Endothelial cell of umbilical vein (primary cell): ENCODE measurements at regions not wholly inside any gene's neighbourhood (a gene's known extent, or its start where the extent isn't known, plus 50 kb on each side); places are given as distances from the start of the nearest gene placed in this dataset.

Experiments
- BruUV-seq: library from RNA; stranded (reverse); fragments of 400-500 nt; replicated peaks from 2 replicates; lab custom pipeline; 2021; lab: Mats Ljungman, UMichigan
- CTCF ChIA-PET: fragments of 300-600, 350-600 bp; sonication (Branson Sonifier 250); formaldehyde crosslinking; loops from one replicate; lab custom pipeline; 2021; ENCODE audit warnings: antibody characterized with exemption, inconsistent platforms; lab: Charles Lee
- POLR2A ChIA-PET: fragments of 300-600, 350-600 bp; sonication (Branson Sonifier 250); formaldehyde crosslinking; loops from one replicate; lab custom pipeline; 2021; ENCODE audit warnings: antibody characterized with exemption, inconsistent platforms; lab: Charles Lee
- DNase-seq: peaks from one replicate; pipeline ENCODE4 v3.0.0-alpha.2; 2011; ENCODE audit warnings: low read depth, low spot score
- FAIRE-seq: peaks from 2 replicates; lab custom pipeline; 2011; peaks lifted over from hg19 to GRCh38; lab: Jason Lieb, UNC
- H2AFZ ChIP-seq: 2 replicates; pipeline ENCODE4 v1.6.0; 2012; ENCODE audit warnings: low read depth, low read length, control low read depth, inconsistent platforms
- H3K27ac ChIP-seq: 2 replicates; pipeline ENCODE4 v1.5.1; 2011; ENCODE audit warnings: low read depth, mild to moderate bottlenecking, control low read depth, low read length, moderate library complexity; ENCODE audit not compliant: insufficient read depth
- H3K27me3 ChIP-seq, 2 experiments: 2 replicates each; pipeline versions ENCODE4 v1.6.0 to v1.6.1; 2011; ENCODE audit warnings: low read length in 2 of 2, mixed read lengths in 1 of 2; ENCODE audit not compliant: control insufficient read depth in 2 of 2, insufficient read depth in 2 of 2
- H3K36me3 ChIP-seq, 2 experiments: 2 replicates in 1 of 2; 3 replicates in 1 of 2; pipeline ENCODE4 v1.5.1; 2011; ENCODE audit warnings: low read length in 2 of 2, mild to moderate bottlenecking in 1 of 2, moderate library complexity in 1 of 2; ENCODE audit not compliant: control insufficient read depth in 2 of 2, insufficient read depth in 2 of 2; ENCODE audit errors: extremely low read depth in 1 of 2
- H3K4me1 ChIP-seq: 3 replicates; pipeline ENCODE4 v1.5.1; 2011; ENCODE audit warnings: mild to moderate bottlenecking, low read length; ENCODE audit not compliant: control insufficient read depth, insufficient read depth; ENCODE audit errors: extremely low read depth
- H3K4me2 ChIP-seq: 2 replicates; pipeline ENCODE4 v1.6.1; 2011; ENCODE audit warnings: low read length, control low read depth, mixed read lengths; ENCODE audit not compliant: insufficient read depth
- H3K4me3 ChIP-seq, 3 experiments: fragments of 200-600 bp in 1 of 3; sonication (generic), shearing (Covaris generic) in 1 of 3; replicated peaks in 1 of 3; 2 replicates each; pipeline ENCODE4 v1.5.1; 2011 to 2016; ENCODE audit warnings: control low read depth in 3 of 3, low read length in 3 of 3, mild to moderate bottlenecking in 2 of 3, inconsistent platforms in 1 of 3, low read depth in 1 of 3, moderate library complexity in 1 of 3; ENCODE audit not compliant: insufficient read depth in 1 of 3
- H3K79me2 ChIP-seq: 2 replicates; pipeline ENCODE4 v1.6.0; 2012; ENCODE audit warnings: low read length, inconsistent platforms; ENCODE audit not compliant: control insufficient read depth, insufficient read depth
- H3K9ac ChIP-seq: replicated peaks from 2 replicates; pipeline ENCODE3; 2011; ENCODE audit warnings: low read length, control low read depth; ENCODE audit not compliant: insufficient read depth; ENCODE audit errors: extremely low read depth
- H3K9me1 ChIP-seq: replicated peaks from 3 replicates; pipeline ENCODE4 v1.6.0; 2011; ENCODE audit warnings: mild to moderate bottlenecking, low read length; ENCODE audit not compliant: control insufficient read depth, insufficient read depth; ENCODE audit errors: extremely low read depth
- H3K9me3 ChIP-seq: replicated peaks from 2 replicates; pipeline ENCODE4 v1.5.1; 2012; ENCODE audit warnings: low read length, inconsistent platforms; ENCODE audit not compliant: control insufficient read depth, insufficient read depth
- H4K20me1 ChIP-seq: replicated peaks from 2 replicates; pipeline ENCODE3; 2011; ENCODE audit warnings: mild to moderate bottlenecking, low read length; ENCODE audit not compliant: control insufficient read depth, insufficient read depth; ENCODE audit errors: extremely low read depth
- EZH2 ChIP-seq: IDR thresholded peaks from 2 replicates; pipeline ENCODE4 v1.6.1; 2012; ENCODE audit warnings: borderline replicate concordance, low read depth, mild to moderate bottlenecking, moderate library complexity, low read length, inconsistent platforms; ENCODE audit not compliant: severe bottlenecking
- FOS ChIP-seq: IDR thresholded peaks from 2 replicates; pipeline ENCODE4 v1.6.1; 2011; ENCODE audit warnings: mild to moderate bottlenecking, low read length, moderate library complexity, borderline replicate concordance; ENCODE audit not compliant: insufficient read depth
- GATA2 ChIP-seq: IDR thresholded peaks from 2 replicates; pipeline ENCODE4 v1.7.0; 2011; ENCODE audit warnings: low read depth, mild to moderate bottlenecking, moderate library complexity, mixed read lengths, low read length; ENCODE audit not compliant: insufficient read length, insufficient read depth
- JUN ChIP-seq: IDR thresholded peaks from 2 replicates; pipeline ENCODE4 v1.6.1; 2011; ENCODE audit warnings: borderline replicate concordance, low read depth; ENCODE audit not compliant: insufficient read length, insufficient read depth
- MAX ChIP-seq: IDR thresholded peaks from 2 replicates; pipeline ENCODE4 v1.6.1; 2011; ENCODE audit not compliant: insufficient read depth, insufficient read length
- MYC ChIP-seq: IDR thresholded peaks from one replicate; pipeline ENCODE4 v1.6.1; 2011; ENCODE audit warnings: mild to moderate bottlenecking, low read depth, low read length
- POLR2A ChIP-seq: IDR thresholded peaks from 2 replicates; pipeline ENCODE4 v1.6.1; 2012; ENCODE audit warnings: low read depth, mild to moderate bottlenecking, control low read depth, low read length
- POLR2AphosphoS5 ChIP-seq: IDR thresholded peaks from 2 replicates; pipeline ENCODE4 v1.6.1; 2012; ENCODE audit warnings: low read depth, mild to moderate bottlenecking, control low read depth, low read length, moderate library complexity; ENCODE audit not compliant: insufficient read depth
- dilution Hi-C: fragments of 300-500 bp; cut with MboI; formaldehyde crosslinking; loops from one replicate; pipeline ENCODE4 v1.15.0; 2019; ENCODE audit warnings: low sequenced_read_pairs; ENCODE audit not compliant: extremely low pct_ligation_motif_present
- intact Hi-C: fragments of 100-400 bp; cut with micrococcal nuclease; formaldehyde crosslinking; loops from one replicate; pipeline ENCODE4 v1.10.0; 2022
- TF ChIP-seq, protein P1 (sequence below), 2 donors: IDR thresholded peaks; 1 replicate in 1 of 2; 2 replicates in 1 of 2; pipeline ENCODE4 v1.5.1; 2011; ENCODE audit warnings: low read length in 2 of 2, mild to moderate bottlenecking in 2 of 2, moderate library complexity in 2 of 2, control low read depth in 1 of 2, inconsistent platforms in 1 of 2, low read depth in 1 of 2; ENCODE audit not compliant: insufficient read depth in 1 of 2; ENCODE audit errors: extremely low read depth in 1 of 2

DNA sequence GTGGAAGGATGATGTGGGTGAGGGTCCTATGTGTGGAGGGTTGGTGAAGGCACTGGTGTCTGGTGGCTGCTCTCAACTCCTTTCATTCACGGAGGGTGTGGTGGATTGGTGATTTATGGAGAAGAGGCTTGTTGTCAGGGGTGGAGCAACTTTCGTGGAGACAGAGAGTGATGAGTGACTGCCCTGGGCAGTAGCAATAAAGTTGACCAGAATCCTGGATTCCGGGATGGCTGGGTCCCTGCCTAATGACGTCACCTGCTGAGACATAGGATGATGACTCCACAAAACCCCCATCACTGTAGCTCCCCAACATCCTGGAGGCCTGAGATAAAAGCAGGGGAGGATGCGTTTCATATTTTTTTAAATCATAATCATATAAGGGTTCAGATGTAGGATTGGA lies 193.0 kb downstream of the ACKR3 start:
- Histone ChIP-seq H3K4me3 (no peak overlapping the region), H3K9me1 (no peaks in the 10 kb centered on the region), H3K27ac (no peak overlapping the region), H3K36me3 (no peaks in the 10 kb centered on the region), H2AFZ (no peak overlapping the region), H3K9me3 (no peaks in the 10 kb centered on the region), H3K4me1 (no peaks in the 10 kb centered on the region), H3K9ac (no peak overlapping the region), H3K27me3 (peaks cover 0 to 2% of the 10 kb centered on the region in 2 experiments), H4K20me1 (no peaks in the 10 kb centered on the region), H3K4me2 (no peak overlapping the region), H3K79me2 (no peaks in the 10 kb centered on the region)
- BruUV-seq, result no TSS peak
- CTCF ChIA-PET, result interaction anchor here (1.3 kb wide), 1 partner anchor 9 kb away, joined by 3 read pairs; no protein-coding TSS in a partner anchor
- TF ChIP-seq MAX (no peak), POLR2A (no peak), MYC (no peak), FOS (no peak), EZH2 (no peak)
- TF ChIP-seq, protein P1, sequence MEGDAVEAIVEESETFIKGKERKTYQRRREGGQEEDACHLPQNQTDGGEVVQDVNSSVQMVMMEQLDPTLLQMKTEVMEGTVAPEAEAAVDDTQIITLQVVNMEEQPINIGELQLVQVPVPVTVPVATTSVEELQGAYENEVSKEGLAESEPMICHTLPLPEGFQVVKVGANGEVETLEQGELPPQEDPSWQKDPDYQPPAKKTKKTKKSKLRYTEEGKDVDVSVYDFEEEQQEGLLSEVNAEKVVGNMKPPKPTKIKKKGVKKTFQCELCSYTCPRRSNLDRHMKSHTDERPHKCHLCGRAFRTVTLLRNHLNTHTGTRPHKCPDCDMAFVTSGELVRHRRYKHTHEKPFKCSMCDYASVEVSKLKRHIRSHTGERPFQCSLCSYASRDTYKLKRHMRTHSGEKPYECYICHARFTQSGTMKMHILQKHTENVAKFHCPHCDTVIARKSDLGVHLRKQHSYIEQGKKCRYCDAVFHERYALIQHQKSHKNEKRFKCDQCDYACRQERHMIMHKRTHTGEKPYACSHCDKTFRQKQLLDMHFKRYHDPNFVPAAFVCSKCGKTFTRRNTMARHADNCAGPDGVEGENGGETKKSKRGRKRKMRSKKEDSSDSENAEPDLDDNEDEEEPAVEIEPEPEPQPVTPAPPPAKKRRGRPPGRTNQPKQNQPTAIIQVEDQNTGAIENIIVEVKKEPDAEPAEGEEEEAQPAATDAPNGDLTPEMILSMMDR (IDR thresholded peaks at IDR 0.05; ENCODE audit: extremely low read depth in 1 of 2, insufficient read depth in 1 of 2, low read depth in 1 of 2, low read length in 2 of 2), result no peak
- dilution Hi-C loops, result no loop called here
- POLR2A ChIA-PET, result no interaction called here
- no peak for DNase-seq
- intact Hi-C loops, result no loop called here
- no peak for FAIRE-seq

- dilution Hi-C loops, result no loop called here
- H3K9me3 ChIP-seq, result no peaks in the 10 kb centered on the region
- no TSS peak for BruUV-seq
- intact Hi-C loops, result no loop called here
- no peak overlapping the region for H3K9ac ChIP-seq
- H3K27me3 ChIP-seq, result peaks cover 0 to 2% of the 10 kb centered on the region in 2 experiments
- no peaks in the 10 kb centered on the region for H3K36me3 ChIP-seq
- H3K4me2 ChIP-seq, result no peak overlapping the region
- H3K4me1 ChIP-seq, result no peaks in the 10 kb centered on the region
- TF ChIP-seq MYC (no peak), EZH2 (no peak), MAX (no peak), JUN (no peak), GATA2 (no peak), POLR2AphosphoS5 (no peak), POLR2A (no peak), FOS (no peak)
- TF ChIP-seq, protein P1 (IDR thresholded peaks at IDR 0.05; ENCODE audit: extremely low read depth in 1 of 2, insufficient read depth in 1 of 2, low read depth in 1 of 2, low read length in 2 of 2), result no peak
- no peak overlapping the region for H3K4me3 ChIP-seq
- H3K27ac ChIP-seq, result no peak overlapping the region
- DNase-seq, result no peak
- ChIA-PET POLR2A (no interaction called here), CTCF (no interaction called here)
- no peaks in the 10 kb centered on the region for H3K79me2 ChIP-seq
- FAIRE-seq, result no peak
- H3K9me1 ChIP-seq, result no peaks in the 10 kb centered on the region
- H4K20me1 ChIP-seq, result no peaks in the 10 kb centered on the region
- no peak overlapping the region for H2AFZ ChIP-seq
These were observed 194.2 kb downstream of the ACKR3 start for GRCh38 chr2:236763857-236764256.
